Lung (tissue), 11 donors: ENCODE measurements at regions not wholly inside any gene's neighbourhood (a gene's known extent, or its start where the extent isn't known, plus 50 kb on each side); places are given as distances from the start of the nearest gene placed in this dataset.
"Not testable (repeated sequence)": the region's sequence is repeated elsewhere in the genome, so short reads cannot be mapped to it uniquely, and the experiment has no call there.

Experiments used
- ATAC-seq: fragments of 200-7000 bp; cut with Tn5 transposase; one replicate; pipeline ENCODE4 v1.9.1; 2020; ENCODE audit warnings: moderate number of reproducible peaks; ENCODE audit not compliant: insufficient read depth, low FRiP score
- DNase-seq, 3 donors: peaks; one replicate each; pipeline ENCODE4 v3.0.0-alpha.2; 2013 to 2017
- H3K27ac ChIP-seq, 2 donors: one replicate each; pipeline ENCODE4 v1.5.1; 2013; ENCODE audit warnings: mild to moderate bottlenecking in 2 of 2, moderate library complexity in 2 of 2, control low read depth in 1 of 2, inconsistent platforms in 1 of 2, low read depth in 1 of 2, low read length in 1 of 2
- H3K27me3 ChIP-seq, 3 donors: one replicate each; pipeline ENCODE4 v1.5.1; 2013; ENCODE audit warnings: low read length in 2 of 3; ENCODE audit not compliant: control insufficient read depth in 3 of 3, insufficient read depth in 3 of 3
- H3K36me3 ChIP-seq, 4 donors: one replicate each; pipeline ENCODE4 v1.5.1; 2013; ENCODE audit warnings: low read length in 4 of 4, mild to moderate bottlenecking in 1 of 4, moderate library complexity in 1 of 4; ENCODE audit not compliant: control insufficient read depth in 4 of 4, insufficient read depth in 4 of 4
- H3K4me1 ChIP-seq, 5 donors: one replicate each; pipeline ENCODE4 v1.5.1; 2013; ENCODE audit warnings: low read length in 5 of 5, mild to moderate bottlenecking in 2 of 5, moderate library complexity in 1 of 5; ENCODE audit not compliant: control insufficient read depth in 5 of 5, insufficient read depth in 5 of 5
- H3K4me3 ChIP-seq: one replicate; pipeline ENCODE4 v1.5.1; 2013; ENCODE audit warnings: mild to moderate bottlenecking, control low read depth, moderate library complexity
- H3K9ac ChIP-seq, 2 donors: one replicate each; pipeline ENCODE4 v1.5.1; 2013; ENCODE audit warnings: low read length in 2 of 2, control low read depth in 1 of 2; ENCODE audit not compliant: insufficient read depth in 1 of 2
- H3K9me3 ChIP-seq, 4 donors: one replicate each; pipeline ENCODE4 v1.5.1; 2013; ENCODE audit warnings: low read length in 3 of 4, mild to moderate bottlenecking in 1 of 4, moderate library complexity in 1 of 4; ENCODE audit not compliant: control insufficient read depth in 4 of 4, insufficient read depth in 3 of 4
- CTCF ChIP-seq: IDR thresholded peaks from 2 replicates; pipeline ENCODE4 v1.5.1; 2012; ENCODE audit warnings: mild to moderate bottlenecking; ENCODE audit errors: control extremely low read depth, extremely low read depth
- WGBS, 2 donors: extraction: QIAGEN DNeasy Blood & Tissue Kit; methylation state at CpG; one replicate each; pipeline ENCODE4 v1.1.7; 2013; 5-methylcytosine and 5-hydroxymethylcytosine counted together
- donor health status: control.
- donor health status: control.
- donor health status: Bipolar disorder and iron deficiency.
- donor health status: healthy.
- donor health status: DM: yes; HTN: yes; CAD: no.

- ATAC-seq (no peak), DNase-seq (no peak)
- Histone ChIP-seq H3K4me1 (no peaks in the 10 kb centered on the region), H3K27me3 (peaks cover 0 to 9% (median 3%) of the 10 kb centered on the region in 3 donors), H3K36me3 (no peaks in the 10 kb centered on the region), H3K9ac (no peak overlapping the region), H3K4me3 (no peak overlapping the region), H3K27ac (no peak overlapping the region), H3K9me3 (no peaks in the 10 kb centered on the region)
- no peak for TF ChIP-seq CTCF
- WGBS, 2 donors: 96% methylated on average over 3 of the region's 3 CpGs
Observed at GRCh38 chr13:99093997-99094396, 106.7 kb upstream of the UBAC2 start.

- H3K9ac ChIP-seq, ATAC-seq, H3K4me1 ChIP-seq, H3K27ac ChIP-seq, H3K36me3 ChIP-seq, H3K9me3 ChIP-seq, H3K27me3 ChIP-seq, H3K4me3 ChIP-seq, DNase-seq: not testable (repeated sequence)
- WGBS, 2 donors: 17 to 48% methylated on average over 5 of the region's 5 CpGs
Observed at GRCh38 chr13:99101831-99102230, 98.8 kb upstream of the UBAC2 start.

DNA sequence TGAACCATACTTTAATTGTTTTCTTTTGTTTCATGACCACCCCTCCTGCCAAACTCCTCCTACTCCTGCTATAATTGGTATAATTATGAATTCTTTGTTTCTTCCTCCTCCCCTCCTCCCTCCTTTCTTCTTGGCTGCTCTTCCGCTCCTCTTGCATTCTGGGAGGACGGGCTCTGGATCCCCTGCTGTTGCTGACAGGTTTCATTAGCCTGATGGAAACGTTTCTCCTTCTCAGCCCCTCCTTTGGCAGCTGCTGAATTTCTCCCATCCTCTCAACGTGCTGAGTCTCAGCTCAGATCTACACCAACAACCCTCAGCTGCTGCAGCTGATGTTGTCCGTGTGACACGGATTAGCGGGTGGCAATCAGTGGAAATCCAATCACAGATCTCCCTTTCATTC lies 97.1 kb upstream of the UBAC2 start:
- no peaks in the 10 kb centered on the region for H3K36me3 ChIP-seq
- WGBS, 2 donors: 58 to 63% methylated on average over 7 of the region's 7 CpGs
- ATAC-seq: no peak
- no peaks in the 10 kb centered on the region for H3K4me1 ChIP-seq
- no peak overlapping the region for H3K27ac ChIP-seq
- no peak for TF ChIP-seq CTCF
- no peak overlapping the region for H3K4me3 ChIP-seq
- DNase-seq: peak; percentile 16 to 55 (median 16)
- H3K27me3 ChIP-seq: no peaks in the 10 kb centered on the region
- no peak overlapping the region for H3K9ac ChIP-seq
- no peaks in the 10 kb centered on the region for H3K9me3 ChIP-seq

GRCh38 chr13:99104396-99104795 lies 96.3 kb upstream of the UBAC2 start:
- Histone ChIP-seq H3K27me3 (no peaks in the 10 kb centered on the region), H3K36me3 (no peaks in the 10 kb centered on the region)

More at GRCh38 chr13:99104396-99104795, 96.3 kb upstream of the UBAC2 start:
- no peak for TF ChIP-seq CTCF
- H3K9ac ChIP-seq: no peak overlapping the region
- ATAC-seq (no peak), DNase-seq (no peak)
- whole genome bisulfite sequencing, 2 donors: 90 to 93% methylated on average over 9 of the region's 9 CpGs
- H3K4me1 ChIP-seq: no peaks in the 10 kb centered on the region
- H3K4me3 ChIP-seq: no peak overlapping the region
- no peaks in the 10 kb centered on the region for H3K9me3 ChIP-seq
- H3K27ac ChIP-seq: no peak overlapping the region
